ENCODE measurements at regions not wholly inside any gene's neighbourhood (a gene's known extent, or its start where the extent isn't known, plus 50 kb on each side); places are given as distances from the start of the nearest gene placed in this dataset.

- intact Hi-C loops (cut with DNase I), result no loop called here
- no peaks in the 10 kb centered on the region for H3K27me3 ChIP-seq
- no peaks in the 10 kb centered on the region for H3K9me3 ChIP-seq
- TF ChIP-seq, protein P1, sequence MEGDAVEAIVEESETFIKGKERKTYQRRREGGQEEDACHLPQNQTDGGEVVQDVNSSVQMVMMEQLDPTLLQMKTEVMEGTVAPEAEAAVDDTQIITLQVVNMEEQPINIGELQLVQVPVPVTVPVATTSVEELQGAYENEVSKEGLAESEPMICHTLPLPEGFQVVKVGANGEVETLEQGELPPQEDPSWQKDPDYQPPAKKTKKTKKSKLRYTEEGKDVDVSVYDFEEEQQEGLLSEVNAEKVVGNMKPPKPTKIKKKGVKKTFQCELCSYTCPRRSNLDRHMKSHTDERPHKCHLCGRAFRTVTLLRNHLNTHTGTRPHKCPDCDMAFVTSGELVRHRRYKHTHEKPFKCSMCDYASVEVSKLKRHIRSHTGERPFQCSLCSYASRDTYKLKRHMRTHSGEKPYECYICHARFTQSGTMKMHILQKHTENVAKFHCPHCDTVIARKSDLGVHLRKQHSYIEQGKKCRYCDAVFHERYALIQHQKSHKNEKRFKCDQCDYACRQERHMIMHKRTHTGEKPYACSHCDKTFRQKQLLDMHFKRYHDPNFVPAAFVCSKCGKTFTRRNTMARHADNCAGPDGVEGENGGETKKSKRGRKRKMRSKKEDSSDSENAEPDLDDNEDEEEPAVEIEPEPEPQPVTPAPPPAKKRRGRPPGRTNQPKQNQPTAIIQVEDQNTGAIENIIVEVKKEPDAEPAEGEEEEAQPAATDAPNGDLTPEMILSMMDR (IDR thresholded peaks at IDR 0.05), result no peak
- TF ChIP-seq POLR2A (IDR thresholded peaks at IDR 0.05), result no peak
- no peaks in the 10 kb centered on the region for H3K36me3 ChIP-seq
- DNase-seq, result no peak
- WGBS, 2 donors, result 70 to 71% methylated on average over 1 of the region's 1 CpG
- peaks cover 0 to 4% of the 10 kb centered on the region in 2 donors for H3K4me1 ChIP-seq
- H3K27ac ChIP-seq, result no peak overlapping the region
- no peak overlapping the region for H3K4me3 ChIP-seq (replicated peaks in 1 of 3)
Measured at GRCh38 chr6:137761072-137761471, 106.0 kb upstream of the TNFAIP3 start.

DNA sequence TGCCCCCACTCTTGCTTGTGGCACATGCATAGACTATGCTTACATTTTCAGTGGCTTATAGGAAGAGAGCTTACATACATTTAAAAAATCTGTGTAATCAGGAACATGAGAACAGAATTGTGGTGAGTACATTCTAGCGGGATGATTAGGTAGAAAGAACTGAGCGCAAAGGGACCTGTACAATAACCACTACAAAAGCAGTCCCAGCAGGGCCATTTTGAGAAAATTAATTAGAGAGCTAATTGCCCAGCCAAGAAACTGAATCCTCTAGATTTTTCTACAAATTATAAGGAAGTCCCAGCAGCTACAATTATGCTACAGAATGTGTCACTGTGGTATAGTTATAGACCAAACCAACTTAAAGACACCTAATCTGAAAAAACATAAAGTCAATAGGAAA is 105.6 kb upstream of the TNFAIP3 start:
- Histone ChIP-seq H3K4me1 (peaks cover 0 to 4% of the 10 kb centered on the region in 2 donors), H3K27ac (no peak overlapping the region), H3K36me3 (no peaks in the 10 kb centered on the region), H3K4me3 (replicated peaks in 1 of 3) (no peak overlapping the region), H3K27me3 (no peaks in the 10 kb centered on the region), H3K9me3 (no peaks in the 10 kb centered on the region)
- DNase-seq, result no peak
- 48 to 76% methylated on average over 2 of the region's 2 CpGs for WGBS, 2 donors
- intact Hi-C loops (cut with DNase I), result no loop called here
- TF ChIP-seq, protein P1 (IDR thresholded peaks at IDR 0.05), result no peak
- no peak for TF ChIP-seq POLR2A (IDR thresholded peaks at IDR 0.05)

GRCh38 chr6:137762168-137763090 is 104.6 kb upstream of the TNFAIP3 start:
- H3K4me3 ChIP-seq (replicated peaks in 1 of 3), result no peak overlapping the region
- no peak for DNase-seq
- WGBS, 2 donors, result 93 to 100% methylated on average over 1 of the region's 1 CpG
- H3K9me3 ChIP-seq, result no peaks in the 10 kb centered on the region
- no peaks in the 10 kb centered on the region for H3K36me3 ChIP-seq
- H3K4me1 ChIP-seq, result peaks cover 0 to 4% of the 10 kb centered on the region in 2 donors
- TF ChIP-seq, protein P1 (IDR thresholded peaks at IDR 0.05), result no peak
- no peak for TF ChIP-seq POLR2A (IDR thresholded peaks at IDR 0.05)
- H3K27ac ChIP-seq, result no peak overlapping the region
- intact Hi-C loops (cut with DNase I), result no loop called here
- H3K27me3 ChIP-seq, result no peaks in the 10 kb centered on the region

- Histone ChIP-seq H3K4me1 (peaks cover 0 to 4% of the 10 kb centered on the region in 2 donors), H3K36me3 (no peaks in the 10 kb centered on the region), H3K27ac (no peak overlapping the region), H3K27me3 (no peaks in the 10 kb centered on the region), H3K9me3 (no peaks in the 10 kb centered on the region), H3K4me3 (replicated peaks in 1 of 3) (no peak overlapping the region)
- TF ChIP-seq, protein P1 (IDR thresholded peaks at IDR 0.05), result no peak
- TF ChIP-seq POLR2A (IDR thresholded peaks at IDR 0.05), result no peak
- intact Hi-C loops (cut with DNase I), result no loop called here
- 88 to 100% methylated on average over 1 of the region's 1 CpG for WGBS, 2 donors
- no peak for DNase-seq
Measured at GRCh38 chr6:137763436-137763835, 103.6 kb upstream of the TNFAIP3 start.

DNA sequence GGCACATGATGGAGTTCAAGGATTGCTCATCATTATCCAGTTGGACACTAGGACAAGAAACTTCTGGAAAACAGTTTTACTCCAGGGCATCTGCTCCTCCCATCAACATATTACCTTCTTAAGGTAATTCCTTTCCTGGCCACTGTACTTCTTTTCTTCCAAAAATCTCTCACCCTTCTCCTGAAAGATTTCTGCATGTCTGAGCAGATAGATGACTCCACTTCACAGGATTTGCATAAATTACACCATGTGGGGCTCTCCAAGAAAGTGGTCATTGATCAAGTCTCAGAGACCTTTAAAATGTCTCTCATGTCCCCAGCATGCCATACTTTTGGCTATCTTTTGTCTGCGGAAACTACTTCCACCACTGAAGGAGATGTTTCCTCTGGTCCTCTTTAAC is 103.2 kb upstream of the TNFAIP3 start:
- H3K36me3 ChIP-seq, result no peaks in the 10 kb centered on the region
- no peaks in the 10 kb centered on the region for H3K27me3 ChIP-seq
- 97 to 100% methylated on average over 1 of the region's 1 CpG for WGBS, 2 donors

More for the DNA sequence above, 103.2 kb upstream of the TNFAIP3 start:
- intact Hi-C loops (cut with DNase I), result no loop called here
- H3K27ac ChIP-seq, result no peak overlapping the region
- TF ChIP-seq, protein P1 (IDR thresholded peaks at IDR 0.05), result no peak
- no peak for TF ChIP-seq POLR2A (IDR thresholded peaks at IDR 0.05)
- peaks cover 0 to 4% of the 10 kb centered on the region in 2 donors for H3K4me1 ChIP-seq
- DNase-seq, result no peak
- no peaks in the 10 kb centered on the region for H3K9me3 ChIP-seq
- no peak overlapping the region for H3K4me3 ChIP-seq (replicated peaks in 1 of 3)
